CD4-positive, alpha-beta T cell treated with Interleukin-6 at 100 ng/mL for 8 hours (primary cell): ENCODE measurements at regions not wholly inside any gene's neighbourhood (a gene's known extent, or its start where the extent isn't known, plus 50 kb on each side); places are given as distances from the start of the nearest gene placed in this dataset.

Experiments
- DNase-seq: peaks from one replicate; pipeline ENCODE4 v3.0.0-alpha.2; 2020; ENCODE audit warnings: mixed read lengths, low spot score

- DNase-seq, result no peak
These were observed 192.3 kb downstream of the MZT1 start for GRCh38 chr13:72534951-72535640.

DNA sequence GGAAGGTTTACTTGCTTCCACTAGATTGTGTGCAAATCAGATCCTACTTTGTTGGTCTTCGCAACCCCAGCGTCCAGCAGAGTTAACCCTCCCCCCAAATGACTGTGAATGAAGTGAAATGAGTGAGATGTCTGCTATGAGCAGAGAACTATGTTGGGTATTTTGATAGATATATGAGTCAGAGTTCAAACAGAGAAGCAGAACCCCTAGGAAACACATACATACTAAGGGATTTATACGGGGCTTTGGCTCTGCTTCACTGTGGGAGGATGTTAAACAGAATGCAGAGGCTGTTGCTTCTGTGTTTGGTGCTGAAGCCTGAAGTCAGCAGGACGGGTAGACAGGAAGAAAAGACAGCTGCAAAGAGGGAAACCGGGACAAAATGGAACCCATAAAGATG, 197.0 kb downstream of the MZT1 start:
- no peak for DNase-seq

GRCh38 chr13:72527333-72527732, 200.1 kb downstream of the MZT1 start:
- DNase-seq, result no peak

- no peak for DNase-seq
These were observed 203.8 kb downstream of the MZT1 start for GRCh38 chr13:72523593-72523992.

DNA sequence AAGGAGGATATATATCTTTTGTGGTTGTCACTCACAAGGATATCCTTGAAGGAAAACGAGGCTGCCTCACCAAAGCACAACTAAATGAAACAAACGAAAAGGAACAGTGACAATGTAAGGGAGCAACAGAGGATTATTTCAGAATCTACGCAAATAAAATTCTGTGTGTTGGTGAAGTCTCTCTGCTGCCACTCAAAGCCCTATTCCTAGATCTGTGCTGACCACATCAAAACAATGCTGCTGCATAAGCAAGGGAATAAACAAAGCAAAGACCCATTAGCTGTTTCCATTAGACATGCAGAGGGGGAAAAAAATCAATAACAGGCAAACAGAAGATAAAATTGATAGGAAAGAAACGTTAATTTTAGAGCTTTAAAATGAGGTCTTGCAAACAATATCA, 204.4 kb downstream of the MZT1 start:
- no peak for DNase-seq

- DNase-seq, result no peak
These were observed 205.3 kb downstream of the MZT1 start for GRCh38 chr13:72521940-72522661.

DNA sequence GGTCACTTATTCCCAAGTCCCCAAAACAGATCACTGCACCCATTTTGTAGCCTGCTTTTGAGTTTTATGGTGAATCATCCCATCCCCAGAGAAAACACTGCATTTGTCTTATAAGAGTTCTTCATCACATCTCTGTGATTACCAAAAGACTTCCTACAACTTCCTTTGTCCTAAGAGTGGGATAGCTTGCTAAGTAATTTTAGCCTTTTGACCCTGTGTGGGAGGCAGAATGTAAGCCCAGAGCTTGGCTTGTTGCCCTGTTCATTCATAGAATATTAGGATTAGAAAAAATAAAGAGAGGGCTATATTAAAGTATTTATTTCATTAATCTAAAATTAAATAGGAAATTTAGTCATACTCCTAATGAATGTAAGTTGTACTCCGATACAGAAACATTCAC, 213.3 kb downstream of the MZT1 start:
- DNase-seq, result no peak

DNA sequence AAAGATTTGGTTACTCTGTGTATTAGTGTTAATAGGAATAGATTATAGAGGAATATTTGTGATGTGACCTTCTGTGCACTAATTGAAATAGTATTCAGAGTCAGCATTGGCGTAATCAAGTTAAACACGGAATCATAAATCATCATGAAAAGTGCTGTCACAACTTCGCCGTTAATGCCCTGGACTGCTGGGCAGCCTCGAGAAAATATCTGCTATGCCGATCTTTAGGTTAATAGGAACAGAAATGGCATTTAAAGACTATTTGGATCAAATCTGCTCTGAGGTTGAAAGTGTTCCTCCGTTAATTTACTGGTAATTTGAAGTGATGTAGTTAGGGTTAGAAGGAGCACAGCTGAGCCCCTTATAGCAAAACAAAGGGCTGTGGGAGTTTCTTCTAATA, 219.0 kb downstream of the MZT1 start:
- DNase-seq, result no peak

DNA sequence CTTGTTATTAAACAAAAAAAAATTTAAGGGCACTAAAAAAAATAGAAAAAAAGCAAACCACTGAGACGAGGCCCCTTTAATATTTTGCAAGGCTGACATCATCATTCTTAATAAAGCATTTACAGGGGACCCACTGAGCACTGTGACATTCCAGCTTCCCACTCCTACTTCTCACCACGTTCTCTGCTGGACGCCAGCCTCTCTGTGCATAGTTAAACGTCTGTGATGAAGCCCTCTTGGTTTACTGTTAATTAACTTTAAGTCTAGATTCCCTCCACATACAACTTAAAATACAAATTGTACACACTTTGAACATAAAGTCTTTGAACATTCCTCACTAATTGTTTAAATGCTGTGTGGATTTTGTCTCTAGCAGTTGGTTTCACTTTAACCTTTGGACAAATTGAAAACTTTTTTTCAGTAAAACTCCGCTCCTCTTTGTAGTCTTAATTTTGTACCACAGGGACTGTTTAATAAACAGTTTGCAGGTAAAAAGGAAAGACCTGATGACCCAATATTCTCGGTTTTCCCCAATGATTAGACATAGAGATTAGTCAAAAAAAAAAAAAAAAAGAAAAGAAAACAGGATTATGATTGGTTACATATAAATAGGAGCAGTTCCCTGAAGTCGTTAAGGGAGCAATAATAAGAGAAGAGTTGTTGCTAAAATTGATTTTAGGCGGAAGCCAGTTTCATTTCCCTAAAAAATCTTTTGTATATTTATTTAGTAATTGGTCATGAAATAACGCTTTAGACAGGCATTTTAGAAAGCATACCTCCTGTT, 219.8 kb downstream of the MZT1 start:
- no peak for DNase-seq

- DNase-seq, result no peak
These were observed 220.7 kb downstream of the MZT1 start for GRCh38 chr13:72506706-72507105.

DNA sequence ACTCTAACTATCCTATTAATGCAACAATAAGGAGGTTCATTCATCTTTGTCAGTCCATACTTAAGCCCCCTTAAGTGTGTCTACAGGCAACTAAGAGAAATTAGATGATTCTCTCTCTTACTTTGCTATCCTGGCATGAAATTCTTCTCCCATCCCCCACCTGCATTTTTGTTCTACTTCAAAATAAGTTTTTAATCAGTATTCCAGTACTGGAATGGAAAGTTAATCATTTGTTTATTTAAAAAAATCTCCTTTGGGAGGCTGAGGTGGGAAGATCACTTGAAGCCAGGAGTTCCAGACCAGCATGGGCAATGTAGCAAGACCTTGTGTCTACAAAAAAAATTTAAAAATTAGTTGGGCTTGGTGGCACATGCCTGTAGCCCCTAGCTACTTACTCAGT, 222.1 kb downstream of the MZT1 start:
- DNase-seq, result no peak

- no peak for DNase-seq
These were observed 223.1 kb downstream of the MZT1 start for GRCh38 chr13:72504131-72504841.

- no peak for DNase-seq
These were observed 226.6 kb downstream of the MZT1 start for GRCh38 chr13:72500851-72501250.

DNA sequence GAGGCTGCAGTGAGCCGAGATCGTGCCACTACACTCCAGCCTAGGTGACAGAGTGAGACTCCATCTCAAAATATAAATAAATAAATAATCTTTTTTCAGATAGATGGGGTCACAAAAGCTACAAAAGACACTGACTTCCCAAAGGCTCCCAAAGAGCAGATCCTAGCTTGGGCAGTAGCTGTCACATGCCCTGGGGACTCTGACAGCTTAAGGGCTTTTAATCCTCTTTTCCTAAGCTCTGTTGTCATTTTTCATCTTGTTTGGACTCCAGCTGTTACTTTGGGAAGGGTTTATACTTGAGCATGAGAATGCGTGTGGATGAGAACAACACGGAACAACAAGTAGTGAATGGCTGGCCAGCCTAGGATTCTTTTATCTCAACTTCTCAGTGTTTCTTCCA, 231.7 kb downstream of the MZT1 start:
- no peak for DNase-seq

- DNase-seq, result no peak
These were observed 237.7 kb downstream of the MZT1 start for GRCh38 chr13:72489751-72490150.

DNA sequence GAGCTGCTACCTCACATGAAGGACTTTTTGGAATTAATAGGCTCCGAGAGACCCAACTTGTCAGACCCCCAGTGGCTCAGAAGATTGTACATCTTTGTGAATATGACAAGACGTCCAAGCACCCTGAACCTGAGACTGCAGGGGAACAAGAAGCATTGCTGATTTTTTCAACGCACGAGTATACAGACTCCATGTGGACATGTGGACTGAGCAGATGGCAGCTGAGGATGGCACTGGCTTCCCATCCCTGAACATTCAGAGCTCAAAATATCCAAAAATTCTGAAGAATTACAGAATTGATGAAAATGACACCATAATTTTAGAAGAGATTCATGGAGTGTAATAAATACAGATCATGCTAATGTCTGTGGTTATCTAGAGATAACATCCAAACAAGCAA, 254.1 kb downstream of the MZT1 start:
- DNase-seq, result no peak

GRCh38 chr13:72469906-72470305, 257.5 kb downstream of the MZT1 start:
- DNase-seq, result no peak

DNA sequence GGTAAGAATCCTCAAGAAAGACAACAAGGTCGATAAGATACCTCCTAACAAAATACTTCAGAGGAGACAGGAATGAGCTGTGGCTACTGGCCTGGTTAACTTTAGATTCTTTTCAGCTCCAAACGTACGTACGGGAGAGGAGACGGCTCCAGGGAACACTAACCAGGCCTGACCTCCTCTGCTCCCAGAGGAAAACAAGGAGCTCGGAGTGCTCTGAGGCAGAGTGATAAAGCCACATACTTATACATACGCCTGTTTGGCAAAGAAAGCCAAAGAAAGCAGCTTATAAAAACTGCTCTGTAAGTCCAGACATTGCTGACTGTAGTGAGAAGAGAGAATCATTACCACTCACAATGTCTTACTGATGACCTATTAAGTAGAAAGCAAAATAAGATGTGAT, 263.9 kb downstream of the MZT1 start:
- DNase-seq, result no peak

DNA sequence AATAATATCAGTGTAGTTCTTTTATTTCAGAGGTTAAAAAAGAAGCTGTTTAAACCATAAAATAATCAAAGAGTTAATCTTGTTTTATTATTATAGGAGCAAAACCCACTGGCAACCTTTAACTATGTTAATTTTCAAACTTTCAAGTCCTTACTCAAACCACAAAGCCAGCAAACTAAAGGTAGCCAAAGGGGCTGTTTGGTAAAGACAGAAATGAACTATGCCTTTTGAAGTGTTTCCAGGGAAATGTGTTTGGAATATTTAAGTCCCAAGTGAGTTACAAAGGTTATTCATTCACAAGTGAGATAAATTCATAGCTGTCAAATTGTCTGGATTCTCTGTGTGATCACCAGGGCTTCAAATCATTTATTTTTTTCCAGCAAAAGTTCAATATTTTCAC, 264.7 kb downstream of the MZT1 start:
- no peak for DNase-seq

GRCh38 chr13:72462166-72462565, 265.3 kb downstream of the MZT1 start:
- no peak for DNase-seq

DNA sequence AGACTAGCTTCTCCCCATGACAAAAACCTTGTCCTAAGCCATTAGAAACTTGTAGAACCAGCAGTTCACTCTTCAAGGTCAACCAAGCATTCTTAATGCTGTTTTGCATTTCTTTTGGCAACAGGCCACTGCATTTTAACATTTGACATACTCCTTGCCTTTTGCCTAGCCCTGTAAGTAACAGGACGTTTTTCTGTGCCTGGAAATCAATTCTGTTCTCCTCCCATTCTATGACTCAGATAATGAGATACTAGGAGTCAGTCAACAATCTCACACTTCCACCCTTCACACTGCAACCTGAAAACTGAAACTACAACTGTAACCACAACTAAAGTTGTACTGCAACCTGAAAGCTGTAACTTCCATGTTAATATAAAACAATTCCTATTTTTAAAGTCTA, 268.7 kb downstream of the MZT1 start:
- no peak for DNase-seq

DNA sequence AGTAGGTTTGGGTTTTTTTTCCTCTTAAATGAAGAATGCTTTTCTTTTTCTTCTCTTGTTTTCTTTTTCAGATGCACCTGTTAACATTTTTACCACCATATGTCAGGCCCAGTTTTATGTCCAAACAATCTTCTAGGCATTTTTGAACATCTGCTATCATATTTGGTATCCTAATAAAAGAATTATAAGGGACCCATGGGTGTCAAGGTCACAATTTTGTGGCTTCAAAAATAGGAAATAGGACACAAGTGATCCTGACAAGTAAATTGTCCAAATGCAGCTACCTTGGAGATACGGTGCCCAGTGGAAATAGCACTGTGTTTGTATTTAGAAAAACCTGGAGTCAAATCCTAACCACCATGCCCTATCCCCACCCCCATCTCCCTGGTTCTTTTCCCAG, 270.3 kb downstream of the MZT1 start:
- no peak for DNase-seq

- no peak for DNase-seq
These were observed 270.9 kb downstream of the MZT1 start for GRCh38 chr13:72456486-72456885.
